SU-DHL-6 (cell line): ENCODE measurements at regions not wholly inside any gene's neighbourhood (a gene's known extent, or its start where the extent isn't known, plus 50 kb on each side); places are given as distances from the start of the nearest gene placed in this dataset.

ENCODE experiments used
- EZH2phosphoT487 ChIP-seq: fragments of 200-600 bp; sonication (generic), shearing (Covaris generic); conservative IDR thresholded peaks from 2 replicates; pipeline ENCODE4 v1.6.1; 2018; ENCODE audit warnings: mild to moderate bottlenecking, antibody characterized with exemption, low read length, moderate library complexity, mixed read lengths
- TF ChIP-seq, protein P1 (sequence below): fragments of 200-600 bp; sonication (generic); IDR thresholded peaks from one replicate; pipeline ENCODE4 v1.5.1; 2017; ENCODE audit warnings: antibody characterized with exemption, mild to moderate bottlenecking, low read length, moderate library complexity; ENCODE audit not compliant: insufficient read depth, poor library complexity, severe bottlenecking

- TF ChIP-seq, protein P1, sequence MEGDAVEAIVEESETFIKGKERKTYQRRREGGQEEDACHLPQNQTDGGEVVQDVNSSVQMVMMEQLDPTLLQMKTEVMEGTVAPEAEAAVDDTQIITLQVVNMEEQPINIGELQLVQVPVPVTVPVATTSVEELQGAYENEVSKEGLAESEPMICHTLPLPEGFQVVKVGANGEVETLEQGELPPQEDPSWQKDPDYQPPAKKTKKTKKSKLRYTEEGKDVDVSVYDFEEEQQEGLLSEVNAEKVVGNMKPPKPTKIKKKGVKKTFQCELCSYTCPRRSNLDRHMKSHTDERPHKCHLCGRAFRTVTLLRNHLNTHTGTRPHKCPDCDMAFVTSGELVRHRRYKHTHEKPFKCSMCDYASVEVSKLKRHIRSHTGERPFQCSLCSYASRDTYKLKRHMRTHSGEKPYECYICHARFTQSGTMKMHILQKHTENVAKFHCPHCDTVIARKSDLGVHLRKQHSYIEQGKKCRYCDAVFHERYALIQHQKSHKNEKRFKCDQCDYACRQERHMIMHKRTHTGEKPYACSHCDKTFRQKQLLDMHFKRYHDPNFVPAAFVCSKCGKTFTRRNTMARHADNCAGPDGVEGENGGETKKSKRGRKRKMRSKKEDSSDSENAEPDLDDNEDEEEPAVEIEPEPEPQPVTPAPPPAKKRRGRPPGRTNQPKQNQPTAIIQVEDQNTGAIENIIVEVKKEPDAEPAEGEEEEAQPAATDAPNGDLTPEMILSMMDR: peak; percentile 42
- no peak for TF ChIP-seq EZH2phosphoT487
These were observed 136.3 kb downstream of the LY86 start for GRCh38 chr6:6724539-6725467.
